Stimulated activated CD4-positive, alpha-beta T cell treated with anti-CD3 and anti-CD28 coated beads, TNF-alpha, amount 100 ng/mL, for 24 hours (primary cell): ENCODE measurements at regions not wholly inside any gene's neighbourhood (a gene's known extent, or its start where the extent isn't known, plus 50 kb on each side); places are given as distances from the start of the nearest gene placed in this dataset.

Experiments used
- DNase-seq, 3 experiments: peaks; one replicate each; pipeline ENCODE4 v3.0.0-alpha.2; 2020; ENCODE audit warnings: low read depth in 3 of 3

GRCh38 chr6:147859071-147859470, 350.6 kb downstream of the SAMD5 start:
- DNase-seq: no peak

GRCh38 chr6:147861696-147862095, 353.2 kb downstream of the SAMD5 start:
- no peak for DNase-seq

GRCh38 chr6:147867433-147868226, 359.1 kb downstream of the SAMD5 start:
- DNase-seq: no peak

GRCh38 chr6:147868427-147869190, 360.1 kb downstream of the SAMD5 start:
- DNase-seq: no peak

GRCh38 chr6:147869201-147869600, 360.7 kb downstream of the SAMD5 start:
- DNase-seq: no peak

GRCh38 chr6:147869869-147870268, 361.4 kb downstream of the SAMD5 start:
- no peak for DNase-seq

GRCh38 chr6:147870506-147871110, 362.1 kb downstream of the SAMD5 start:
- DNase-seq: no peak

GRCh38 chr6:147872002-147872401, 363.5 kb downstream of the SAMD5 start:
- no peak for DNase-seq

- no peak for DNase-seq
Observed at GRCh38 chr6:147873816-147874215, 365.3 kb downstream of the SAMD5 start.

- no peak for DNase-seq
Observed at GRCh38 chr6:147874322-147874721, 365.8 kb downstream of the SAMD5 start.

GRCh38 chr6:147879031-147879580, 370.6 kb downstream of the SAMD5 start:
- DNase-seq: no peak

GRCh38 chr6:147881432-147881831, 372.9 kb downstream of the SAMD5 start:
- DNase-seq: no peak

- DNase-seq: no peak
Observed at GRCh38 chr6:147888374-147888773, 379.9 kb downstream of the SAMD5 start.

- no peak for DNase-seq
Observed at GRCh38 chr6:147891671-147892070, 383.2 kb downstream of the SAMD5 start.

GRCh38 chr6:147892476-147892875, 384.0 kb downstream of the SAMD5 start:
- DNase-seq: no peak

GRCh38 chr6:147895272-147895671, 386.8 kb downstream of the SAMD5 start:
- DNase-seq: no peak

GRCh38 chr6:147900247-147900830, 391.8 kb downstream of the SAMD5 start:
- DNase-seq: no peak

GRCh38 chr6:147903321-147903720, 394.8 kb downstream of the SAMD5 start:
- DNase-seq: no peak

GRCh38 chr6:147903931-147904330, 395.4 kb downstream of the SAMD5 start:
- no peak for DNase-seq

GRCh38 chr6:147904416-147904815, 395.9 kb downstream of the SAMD5 start:
- no peak for DNase-seq

- DNase-seq: no peak
Observed at GRCh38 chr6:147905711-147906110, 397.2 kb downstream of the SAMD5 start.

GRCh38 chr6:147906361-147906760, 397.9 kb downstream of the SAMD5 start:
- DNase-seq: no peak
